H1 (cell line): ENCODE measurements at regions not wholly inside any gene's neighbourhood (a gene's known extent, or its start where the extent isn't known, plus 50 kb on each side); places are given as distances from the start of the nearest gene placed in this dataset.

ENCODE experiments used
- GTF2F1 ChIP-seq: IDR thresholded peaks from 2 replicates; pipeline ENCODE4 v1.6.1; 2012; ENCODE audit warnings: low read depth, low read length, improper control_type of control experiment, borderline replicate concordance
- HDAC2 ChIP-seq, 2 experiments: fragments of 300-600 bp in 1 of 2; sonication (generic) in 1 of 2; IDR thresholded peaks; 2 replicates each; pipeline ENCODE4 v1.6.1; 2011 to 2012; ENCODE audit warnings: low read depth in 2 of 2, low read length in 2 of 2, mild to moderate bottlenecking in 2 of 2, moderate library complexity in 2 of 2, borderline replicate concordance in 1 of 2, inconsistent platforms in 1 of 2
- SIRT6 ChIP-seq: IDR thresholded peaks from one replicate; pipeline ENCODE4 v1.7.1; 2012; ENCODE audit warnings: low read length, inconsistent platforms
- SP1 ChIP-seq: IDR thresholded peaks from 2 replicates; pipeline ENCODE4 v1.6.1; 2011; ENCODE audit warnings: low read depth, low read length

- TF ChIP-seq HDAC2 (IDR thresholded peaks at IDR 0.05; ENCODE audit: borderline replicate concordance in 1 of 2, low read depth in 2 of 2, low read length in 2 of 2) (no peak), SP1 (no peak), GTF2F1 (no peak), SIRT6 (no peak)
These were observed 769.1 kb downstream of the QKI start (continued) for GRCh38 chr6:164183556-164184123.
